ENCODE measurements at regions not wholly inside any gene's neighbourhood (a gene's known extent, or its start where the extent isn't known, plus 50 kb on each side); places are given as distances from the start of the nearest gene placed in this dataset.

DNA sequence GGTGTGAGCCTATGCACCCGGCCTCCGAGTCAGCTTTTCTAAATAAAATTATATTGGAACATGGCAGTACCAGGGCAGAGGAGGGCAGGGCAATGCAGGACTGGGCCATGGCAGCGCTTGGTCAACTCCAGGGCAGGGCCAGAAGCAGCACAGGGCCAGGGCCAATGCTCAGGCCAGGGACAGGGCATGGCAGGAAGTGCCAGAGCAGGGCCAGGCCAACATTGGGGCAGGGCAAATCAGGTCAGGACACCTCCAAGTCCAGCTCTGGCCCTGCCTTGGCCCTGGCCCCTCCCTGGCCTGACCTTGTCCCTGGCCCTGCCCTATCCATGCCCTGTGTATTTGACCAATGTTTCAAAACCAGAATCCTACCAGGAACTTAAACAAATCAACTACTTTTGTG is 156.1 kb downstream of the LIPI start:
- TF ChIP-seq, protein P1, sequence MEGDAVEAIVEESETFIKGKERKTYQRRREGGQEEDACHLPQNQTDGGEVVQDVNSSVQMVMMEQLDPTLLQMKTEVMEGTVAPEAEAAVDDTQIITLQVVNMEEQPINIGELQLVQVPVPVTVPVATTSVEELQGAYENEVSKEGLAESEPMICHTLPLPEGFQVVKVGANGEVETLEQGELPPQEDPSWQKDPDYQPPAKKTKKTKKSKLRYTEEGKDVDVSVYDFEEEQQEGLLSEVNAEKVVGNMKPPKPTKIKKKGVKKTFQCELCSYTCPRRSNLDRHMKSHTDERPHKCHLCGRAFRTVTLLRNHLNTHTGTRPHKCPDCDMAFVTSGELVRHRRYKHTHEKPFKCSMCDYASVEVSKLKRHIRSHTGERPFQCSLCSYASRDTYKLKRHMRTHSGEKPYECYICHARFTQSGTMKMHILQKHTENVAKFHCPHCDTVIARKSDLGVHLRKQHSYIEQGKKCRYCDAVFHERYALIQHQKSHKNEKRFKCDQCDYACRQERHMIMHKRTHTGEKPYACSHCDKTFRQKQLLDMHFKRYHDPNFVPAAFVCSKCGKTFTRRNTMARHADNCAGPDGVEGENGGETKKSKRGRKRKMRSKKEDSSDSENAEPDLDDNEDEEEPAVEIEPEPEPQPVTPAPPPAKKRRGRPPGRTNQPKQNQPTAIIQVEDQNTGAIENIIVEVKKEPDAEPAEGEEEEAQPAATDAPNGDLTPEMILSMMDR (IDR thresholded peaks at IDR 0.05): no peak
- no peak for TF ChIP-seq POLR2A (IDR thresholded peaks at IDR 0.05)

All from testis (tissue), 2 donors.